ENCODE measurements at regions not wholly inside any gene's neighbourhood (a gene's known extent, or its start where the extent isn't known, plus 50 kb on each side); places are given as distances from the start of the nearest gene placed in this dataset.

DNA sequence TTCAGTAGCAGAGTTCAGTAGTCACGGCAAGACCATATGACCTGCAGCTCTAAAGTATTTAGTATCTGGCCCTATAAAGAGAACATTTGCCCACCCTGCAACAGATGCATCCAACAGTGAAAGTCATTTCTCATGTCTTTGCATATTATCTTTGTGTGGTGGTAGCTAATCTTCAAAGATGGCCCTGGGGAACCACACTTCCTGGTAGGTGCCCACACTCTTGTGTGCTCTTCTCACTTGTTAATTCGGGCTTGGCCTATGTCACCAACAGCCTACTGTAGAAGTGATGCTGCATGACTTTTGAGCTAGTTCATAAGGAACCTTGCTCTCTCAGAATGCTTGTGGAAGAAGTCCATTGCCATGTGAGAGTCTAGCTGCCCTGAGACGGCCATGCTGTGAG lies 85.6 kb downstream of the MAP1LC3B2 start:
- peaks cover 3% of the 10 kb centered on the region for H3K4me1 Mint-ChIP-seq
- H3K27me3 Mint-ChIP-seq = no peaks in the 10 kb centered on the region
- ATAC-seq (no peak), DNase-seq (no peak)
- H3K36me3 Mint-ChIP-seq (ENCODE audit: low read depth) = peaks cover 5% of the 10 kb centered on the region
- no peak overlapping the region for H3K27ac Mint-ChIP-seq
- H3K9me3 ChIP-seq (ENCODE audit: control insufficient read depth, low read length, poor library complexity, severe bottlenecking) = no peaks in the 10 kb centered on the region
- no peak overlapping the region for H3K4me3 Mint-ChIP-seq

DNA sequence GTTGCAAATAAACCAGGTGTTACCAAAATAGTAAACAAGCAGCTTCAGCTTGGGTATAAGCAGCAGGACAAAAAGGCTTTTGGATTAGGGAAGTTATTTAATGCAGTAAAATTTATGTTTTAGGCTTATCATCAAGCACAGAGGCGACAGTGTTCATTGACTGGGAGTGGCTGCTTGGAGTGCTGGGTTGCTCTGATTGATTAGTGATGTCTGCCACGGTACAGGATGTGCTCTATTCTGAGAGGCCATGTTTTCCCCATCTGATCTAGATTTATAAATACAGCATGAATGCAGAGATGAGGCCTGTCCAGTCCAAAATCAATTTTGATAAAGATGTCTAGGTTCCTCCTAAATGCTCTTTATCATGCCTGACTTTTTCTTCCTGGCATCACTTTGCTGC lies 83.5 kb downstream of the MAP1LC3B2 start:
- Mint-ChIP-seq H3K4me1 (peaks cover under 1% of the 10 kb centered on the region), H3K27me3 (no peaks in the 10 kb centered on the region), H3K27ac (no peak overlapping the region), H3K36me3 (ENCODE audit: low read depth) (peaks cover 5% of the 10 kb centered on the region), H3K4me3 (no peak overlapping the region)
- H3K9me3 ChIP-seq (ENCODE audit: control insufficient read depth, low read length, poor library complexity, severe bottlenecking) = no peaks in the 10 kb centered on the region
- DNase-seq (no peak), ATAC-seq (no peak)

DNA sequence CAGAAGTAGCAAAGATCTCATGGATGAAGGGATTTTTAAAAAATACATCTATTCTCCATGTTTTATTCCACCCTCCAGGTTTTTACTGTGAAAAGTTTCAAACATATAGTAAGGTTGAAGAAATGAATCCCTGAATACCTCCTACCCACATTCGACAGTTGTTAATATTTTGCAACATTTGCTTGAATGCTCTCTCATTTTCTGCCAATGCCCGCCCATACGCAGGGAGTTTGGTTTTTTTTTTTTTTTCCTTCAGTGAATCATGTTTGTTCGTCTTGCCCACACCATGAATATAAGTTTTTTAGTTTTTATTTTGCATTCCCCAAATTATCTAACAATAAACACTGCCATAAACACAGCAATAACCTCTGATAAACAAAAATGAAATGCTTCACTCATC lies 82.9 kb downstream of the MAP1LC3B2 start:
- H3K9me3 ChIP-seq (ENCODE audit: control insufficient read depth, low read length, poor library complexity, severe bottlenecking) = no peaks in the 10 kb centered on the region
- Mint-ChIP-seq H3K27me3 (no peaks in the 10 kb centered on the region), H3K4me3 (no peak overlapping the region), H3K36me3 (ENCODE audit: low read depth) (peaks cover 5% of the 10 kb centered on the region), H3K27ac (no peak overlapping the region), H3K4me1 (no peaks in the 10 kb centered on the region)
- DNase-seq = no peak
- ATAC-seq = no peak

DNA sequence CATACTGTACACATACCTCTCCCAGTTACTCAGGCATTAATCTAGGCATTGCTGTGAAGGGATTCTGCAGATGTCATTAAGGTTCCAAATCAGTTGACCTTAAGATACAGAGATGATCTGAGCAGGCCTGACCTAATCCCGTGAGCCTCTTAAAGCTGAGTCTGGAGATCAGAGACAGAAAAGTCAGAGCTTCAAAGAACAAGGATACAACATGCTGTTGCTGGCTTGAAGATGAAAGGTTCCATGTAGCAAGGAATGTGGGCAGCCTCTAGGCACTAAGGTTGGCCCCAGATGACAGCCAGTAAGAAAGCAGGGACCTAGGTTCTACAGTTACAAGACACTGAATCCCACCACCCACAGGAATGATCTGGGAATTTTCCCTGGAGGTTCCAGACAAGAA lies 81.1 kb downstream of the MAP1LC3B2 start:
- H3K27ac Mint-ChIP-seq = no peak overlapping the region
- no peak for ATAC-seq
- H3K36me3 Mint-ChIP-seq (ENCODE audit: low read depth) = peaks cover 4% of the 10 kb centered on the region

DNA sequence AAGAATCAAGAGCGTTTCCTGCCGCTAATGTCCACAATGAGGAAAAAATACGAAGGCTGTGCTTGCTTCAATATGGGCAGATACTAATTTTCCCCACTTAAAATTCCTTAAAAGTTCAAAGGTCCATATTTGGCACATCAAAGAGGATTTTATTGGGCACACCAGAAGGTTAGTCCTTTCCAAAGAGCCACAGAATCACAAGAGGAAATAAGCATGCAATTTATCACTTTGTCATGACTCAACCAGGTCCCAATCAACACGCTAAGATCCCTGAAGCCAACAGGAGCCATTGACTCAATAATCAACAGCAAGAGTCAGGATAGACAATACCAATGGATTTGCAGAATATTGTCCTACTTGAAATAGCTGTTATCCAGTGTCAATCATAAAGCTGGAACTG lies 80.6 kb downstream of the MAP1LC3B2 start:
- Mint-ChIP-seq H3K27me3 (peaks cover 15% of the 10 kb centered on the region), H3K4me3 (no peak overlapping the region), H3K27ac (no peak overlapping the region), H3K36me3 (ENCODE audit: low read depth) (peaks cover 4% of the 10 kb centered on the region), H3K4me1 (peaks cover 4% of the 10 kb centered on the region)
- ATAC-seq (no peak), DNase-seq (no peak)
- H3K9me3 ChIP-seq (ENCODE audit: control insufficient read depth, low read length, poor library complexity, severe bottlenecking) = no peaks in the 10 kb centered on the region

More for the DNA sequence above, 81.1 kb downstream of the MAP1LC3B2 start:
- Mint-ChIP-seq H3K4me1 (peaks cover 4% of the 10 kb centered on the region), H3K4me3 (no peak overlapping the region), H3K27me3 (peaks cover 11% of the 10 kb centered on the region)
- no peak for DNase-seq
- no peaks in the 10 kb centered on the region for H3K9me3 ChIP-seq (ENCODE audit: control insufficient read depth, low read length, poor library complexity, severe bottlenecking)

DNA sequence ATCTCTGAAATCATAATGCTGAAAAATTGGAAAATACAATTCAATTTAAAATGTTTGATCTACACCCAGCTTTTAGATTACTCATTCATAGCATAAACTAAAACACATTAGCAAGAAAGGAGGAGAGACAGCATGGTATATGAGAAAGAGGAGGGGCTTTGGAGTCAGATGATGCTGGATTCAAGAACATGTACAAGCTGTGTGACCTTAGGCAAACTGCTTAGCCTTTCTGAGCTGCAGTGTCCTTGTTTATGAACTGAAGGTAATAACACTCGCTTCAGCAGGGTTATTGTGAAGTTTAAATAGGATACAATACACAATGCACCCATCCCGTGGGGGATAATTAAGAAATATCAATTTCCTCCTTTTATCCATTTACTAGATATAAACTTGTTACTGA lies 79.2 kb downstream of the MAP1LC3B2 start:
- H3K9me3 ChIP-seq (ENCODE audit: control insufficient read depth, low read length, poor library complexity, severe bottlenecking) = no peaks in the 10 kb centered on the region
- DNase-seq (no peak), ATAC-seq (no peak)
- Mint-ChIP-seq H3K4me1 (peaks cover 4% of the 10 kb centered on the region), H3K27me3 (peaks cover 28% of the 10 kb centered on the region), H3K27ac (no peak overlapping the region), H3K4me3 (no peak overlapping the region), H3K36me3 (ENCODE audit: low read depth) (peaks cover 2% of the 10 kb centered on the region)

DNA sequence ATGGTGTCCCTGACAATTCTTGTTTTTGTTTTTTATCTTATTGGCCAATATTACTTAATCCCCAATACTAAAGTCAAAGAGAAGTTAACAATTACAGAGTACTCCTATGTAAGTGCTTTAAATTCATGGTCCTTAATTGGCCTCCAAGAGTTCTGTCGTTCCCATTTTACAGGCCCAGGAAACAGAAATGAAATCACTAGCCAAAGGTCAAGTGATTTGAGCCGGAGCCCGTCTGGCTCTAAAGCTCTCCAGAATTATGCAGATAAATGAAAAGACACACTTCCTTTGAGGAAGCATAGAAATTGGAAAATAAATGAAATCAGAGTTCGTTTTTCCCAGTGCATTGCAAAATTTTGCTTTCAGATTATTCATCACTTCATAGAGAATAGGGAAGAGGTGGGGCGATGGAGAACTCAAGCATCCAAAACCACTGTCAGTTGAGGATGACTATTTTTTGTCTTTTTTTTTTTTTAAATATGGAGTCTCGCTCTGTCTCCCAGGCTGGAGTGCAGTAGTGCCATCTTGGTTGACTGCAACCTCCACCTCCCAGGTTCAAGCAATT lies 78.5 kb downstream of the MAP1LC3B2 start:
- no peaks in the 10 kb centered on the region for H3K9me3 ChIP-seq (ENCODE audit: control insufficient read depth, low read length, poor library complexity, severe bottlenecking)
- ATAC-seq (no peak), DNase-seq (no peak)
- peaks cover 4% of the 10 kb centered on the region for H3K4me1 Mint-ChIP-seq
- no peak overlapping the region for H3K4me3 Mint-ChIP-seq
- peaks cover 2% of the 10 kb centered on the region for H3K36me3 Mint-ChIP-seq (ENCODE audit: low read depth)
- peaks cover 35% of the 10 kb centered on the region for H3K27me3 Mint-ChIP-seq
- no peak overlapping the region for H3K27ac Mint-ChIP-seq

DNA sequence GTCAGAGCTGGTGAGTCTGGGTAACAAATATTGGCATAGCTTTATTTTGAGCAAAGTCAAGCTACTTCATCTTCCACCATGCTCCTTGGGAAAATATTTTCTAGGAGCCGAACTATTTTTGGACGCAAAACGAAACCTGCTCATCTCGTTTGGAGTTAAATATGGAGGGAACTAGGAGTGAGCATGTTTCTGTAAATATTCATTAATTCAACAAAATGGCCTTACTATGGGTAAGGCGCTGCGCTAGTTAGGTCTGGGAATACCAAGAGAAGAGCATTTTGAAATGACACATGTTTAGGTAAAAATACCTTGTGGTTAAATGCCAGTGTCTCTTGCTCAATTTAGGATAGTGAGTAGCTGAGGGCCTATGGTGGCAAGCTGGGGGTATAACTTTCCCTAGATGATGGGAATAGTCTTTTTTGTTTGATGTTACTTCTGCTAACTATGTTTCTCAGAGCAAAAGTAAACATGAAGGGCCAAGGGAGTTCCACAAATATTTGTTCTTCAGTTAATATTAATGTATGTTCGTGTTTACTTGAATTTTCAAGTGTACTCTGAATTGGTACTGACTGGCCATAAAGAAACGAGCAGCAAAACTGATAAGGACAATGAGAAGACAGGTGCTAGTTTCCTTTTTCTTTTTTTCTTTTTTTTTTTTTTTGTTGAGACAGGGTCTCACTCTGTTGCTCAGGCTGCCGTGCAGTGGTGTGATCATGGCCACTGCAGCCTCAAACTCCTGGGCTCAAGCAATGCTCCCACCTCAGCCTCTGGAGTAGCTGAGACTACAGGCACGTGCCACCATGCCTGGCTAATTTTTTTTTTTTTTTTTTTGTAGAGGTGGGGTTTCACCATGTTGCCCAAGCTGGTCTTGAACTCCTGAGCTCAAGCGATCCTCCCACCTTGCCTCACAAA lies 77.7 kb downstream of the MAP1LC3B2 start:
- H3K9me3 ChIP-seq (ENCODE audit: control insufficient read depth, low read length, poor library complexity, severe bottlenecking) = no peaks in the 10 kb centered on the region
- Mint-ChIP-seq H3K36me3 (ENCODE audit: low read depth) (peaks cover 2% of the 10 kb centered on the region), H3K27ac (no peak overlapping the region), H3K4me3 (no peak overlapping the region), H3K27me3 (peaks cover 42% of the 10 kb centered on the region), H3K4me1 (peaks cover 4% of the 10 kb centered on the region)
- DNase-seq (no peak), ATAC-seq (no peak)

DNA sequence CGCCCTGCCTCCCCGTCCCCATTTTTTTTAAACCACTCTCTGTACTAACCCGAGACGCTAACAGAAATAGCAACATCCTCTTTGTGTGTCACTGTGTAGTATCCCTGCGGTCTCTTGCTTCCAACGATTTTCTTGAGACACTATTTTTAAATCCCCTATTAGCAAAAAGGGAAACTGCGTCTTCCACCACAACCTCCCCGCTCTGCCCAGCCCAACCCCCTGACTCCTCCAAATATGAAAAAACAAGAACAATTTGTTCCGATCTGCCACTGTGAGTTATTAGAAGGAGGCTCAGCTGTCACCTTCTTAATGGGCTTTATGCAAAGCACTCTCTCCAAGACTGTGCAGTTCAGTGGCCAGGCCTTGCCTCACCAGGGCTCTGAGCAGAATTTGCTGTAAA lies 76.3 kb downstream of the MAP1LC3B2 start:
- Mint-ChIP-seq H3K36me3 (ENCODE audit: low read depth) (peaks cover 2% of the 10 kb centered on the region), H3K27ac (no peak overlapping the region)
- DNase-seq = no peak

DNA sequence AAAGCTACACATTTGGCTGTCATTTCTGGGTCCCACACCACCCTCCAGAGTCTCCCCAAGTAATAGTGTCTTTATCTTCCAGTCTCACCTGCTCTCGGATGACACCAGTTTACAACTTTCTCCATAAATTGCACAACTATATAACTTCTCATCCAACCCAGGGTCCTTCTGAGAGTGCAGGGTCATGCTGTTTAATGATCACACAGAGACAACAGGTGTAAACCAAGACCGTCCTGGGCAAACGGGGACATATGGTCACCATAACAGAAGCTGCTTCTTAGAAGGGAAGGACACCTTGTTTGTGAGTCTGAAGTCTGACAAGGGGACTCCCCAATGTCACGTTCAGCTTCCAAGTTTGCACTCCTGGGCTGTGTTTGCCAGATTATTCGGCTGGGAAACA lies 74.3 kb downstream of the MAP1LC3B2 start:
- H3K27me3 Mint-ChIP-seq = peaks cover 67% of the 10 kb centered on the region
- no peak overlapping the region for H3K4me3 Mint-ChIP-seq
- H3K9me3 ChIP-seq (ENCODE audit: control insufficient read depth, low read length, poor library complexity, severe bottlenecking) = no peaks in the 10 kb centered on the region
- H3K36me3 Mint-ChIP-seq (ENCODE audit: low read depth) = peaks cover 6% of the 10 kb centered on the region
- H3K27ac Mint-ChIP-seq = no peak overlapping the region
- peaks cover 4% of the 10 kb centered on the region for H3K4me1 Mint-ChIP-seq
- ATAC-seq = no peak
- DNase-seq = no peak

More for the DNA sequence above, 76.3 kb downstream of the MAP1LC3B2 start:
- Mint-ChIP-seq H3K4me1 (peaks cover 4% of the 10 kb centered on the region), H3K4me3 (no peak overlapping the region), H3K27me3 (peaks cover 51% of the 10 kb centered on the region)
- no peak for ATAC-seq
- no peaks in the 10 kb centered on the region for H3K9me3 ChIP-seq (ENCODE audit: control insufficient read depth, low read length, poor library complexity, severe bottlenecking)

DNA sequence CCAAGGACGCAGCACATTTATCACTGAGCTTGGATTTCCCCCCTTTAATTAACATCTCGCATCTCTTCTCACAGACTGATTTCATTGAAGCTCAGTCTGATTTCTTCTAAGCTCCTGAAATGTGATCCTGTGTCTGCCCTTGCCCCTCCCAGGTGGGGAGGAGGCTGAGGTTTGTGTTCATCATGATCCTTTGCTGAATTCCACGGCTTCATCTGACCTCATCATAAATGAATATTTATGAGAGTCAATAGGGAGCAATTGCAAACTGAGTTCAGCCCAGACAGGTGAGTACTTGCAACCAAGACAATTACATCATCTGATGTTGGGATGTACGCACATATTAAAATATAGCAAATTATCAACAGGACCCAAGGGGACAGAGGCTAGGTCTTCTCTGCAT lies 72.4 kb downstream of the MAP1LC3B2 start:
- no peak for DNase-seq
- H3K27ac Mint-ChIP-seq = no peak overlapping the region
- peaks cover 75% of the 10 kb centered on the region for H3K27me3 Mint-ChIP-seq
- no peaks in the 10 kb centered on the region for H3K9me3 ChIP-seq (ENCODE audit: control insufficient read depth, low read length, poor library complexity, severe bottlenecking)
- no peak for ATAC-seq
- H3K4me3 Mint-ChIP-seq = no peak overlapping the region
- peaks cover 8% of the 10 kb centered on the region for H3K36me3 Mint-ChIP-seq (ENCODE audit: low read depth)
- H3K4me1 Mint-ChIP-seq = peaks cover 4% of the 10 kb centered on the region

DNA sequence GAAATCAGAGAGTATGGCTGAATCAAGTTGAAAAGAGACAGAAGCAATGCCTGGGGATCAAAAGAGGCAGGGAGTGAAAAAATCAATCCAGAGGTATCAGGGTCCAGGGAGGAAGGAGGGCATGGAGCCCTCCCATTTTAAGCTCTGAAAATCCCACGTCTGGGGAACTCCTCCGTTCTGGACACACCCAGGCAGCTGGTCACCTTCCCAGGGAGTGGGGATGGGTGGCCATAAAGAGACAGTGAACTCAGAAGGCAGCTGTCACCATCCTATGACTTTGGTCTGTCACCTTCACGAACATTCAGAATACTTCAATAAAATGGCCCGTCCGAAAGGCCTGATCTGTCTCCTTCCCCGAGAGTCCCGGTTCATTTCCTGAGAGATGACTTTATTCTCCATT lies 71.6 kb downstream of the MAP1LC3B2 start:
- Mint-ChIP-seq H3K4me3 (no peak overlapping the region), H3K27ac (no peak overlapping the region)

DNA sequence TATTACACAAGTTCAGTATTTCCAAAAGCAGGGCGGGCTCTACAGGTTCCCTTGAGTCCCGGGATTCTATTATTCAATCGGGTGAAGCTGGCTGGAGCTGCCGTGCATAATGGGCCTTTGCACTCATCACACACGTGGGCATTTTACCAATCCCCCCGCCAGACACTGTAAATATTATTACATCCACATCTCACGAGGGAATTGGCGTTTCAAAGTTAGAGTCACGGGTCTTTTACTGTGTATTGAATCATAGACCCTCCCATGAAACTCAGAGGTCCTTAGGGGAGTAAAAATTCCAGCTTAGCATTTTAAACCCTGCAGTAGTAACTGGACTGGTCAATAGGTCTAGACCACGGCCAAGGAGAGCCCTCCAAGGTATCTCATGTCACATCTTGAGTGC lies 70.3 kb downstream of the MAP1LC3B2 start:
- no peak for ATAC-seq
- H3K4me3 Mint-ChIP-seq = no peak overlapping the region
- no peak overlapping the region for H3K27ac Mint-ChIP-seq
- no peaks in the 10 kb centered on the region for H3K4me1 Mint-ChIP-seq
- peaks cover 65% of the 10 kb centered on the region for H3K27me3 Mint-ChIP-seq
- H3K9me3 ChIP-seq (ENCODE audit: control insufficient read depth, low read length, poor library complexity, severe bottlenecking) = no peaks in the 10 kb centered on the region
- DNase-seq = no peak
- peaks cover 5% of the 10 kb centered on the region for H3K36me3 Mint-ChIP-seq (ENCODE audit: low read depth)

More for the DNA sequence above, 71.6 kb downstream of the MAP1LC3B2 start:
- DNase-seq (no peak), ATAC-seq (no peak)
- no peaks in the 10 kb centered on the region for H3K9me3 ChIP-seq (ENCODE audit: control insufficient read depth, low read length, poor library complexity, severe bottlenecking)
- Mint-ChIP-seq H3K27me3 (peaks cover 75% of the 10 kb centered on the region), H3K36me3 (ENCODE audit: low read depth) (peaks cover 7% of the 10 kb centered on the region), H3K4me1 (peaks cover 4% of the 10 kb centered on the region)

DNA sequence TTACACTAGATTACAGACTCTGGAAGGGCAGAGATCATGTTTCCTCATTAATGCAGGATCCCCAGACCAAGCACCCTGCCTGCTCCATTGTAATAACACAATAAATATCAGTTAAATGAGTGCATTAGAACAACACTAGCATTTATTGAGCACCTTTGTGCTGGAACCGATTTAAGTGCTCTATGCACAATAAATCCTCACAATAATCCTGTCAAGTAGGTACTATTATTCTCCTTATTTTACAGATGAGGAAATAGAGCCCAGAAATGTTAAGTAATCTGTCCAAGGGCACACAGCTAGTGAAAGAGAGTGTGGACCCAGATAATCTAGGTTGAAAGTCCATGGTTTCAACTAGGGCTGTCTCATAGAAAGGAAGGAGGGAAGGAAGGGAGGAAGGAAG lies 69.8 kb downstream of the MAP1LC3B2 start:
- no peak overlapping the region for H3K27ac Mint-ChIP-seq
- DNase-seq (no peak), ATAC-seq (no peak)
- no peak overlapping the region for H3K4me3 Mint-ChIP-seq
- H3K36me3 Mint-ChIP-seq (ENCODE audit: low read depth) = peaks cover 5% of the 10 kb centered on the region
- H3K9me3 ChIP-seq (ENCODE audit: control insufficient read depth, low read length, poor library complexity, severe bottlenecking) = no peaks in the 10 kb centered on the region
- peaks cover 60% of the 10 kb centered on the region for H3K27me3 Mint-ChIP-seq
- no peaks in the 10 kb centered on the region for H3K4me1 Mint-ChIP-seq
